Stimulated activated CD4-positive, alpha-beta T cell treated with anti-CD3 and anti-CD28 coated beads, Interleukin-12 subunit alpha, Interleukin-12 subunit beta, amount 100 ng/mL, for 48 hours (primary cell): ENCODE measurements at regions not wholly inside any gene's neighbourhood (a gene's known extent, or its start where the extent isn't known, plus 50 kb on each side); places are given as distances from the start of the nearest gene placed in this dataset.

ENCODE experiments used
- DNase-seq, 3 donors: peaks; one replicate each; pipeline ENCODE4 v3.0.0-alpha.2; 2020; ENCODE audit warnings: low read depth in 2 of 3, low spot score in 1 of 3

GRCh38 chr4:129346734-129347133 is 250.8 kb downstream of the C4orf33 start:
- no peak for DNase-seq

- DNase-seq: no peak
Measured at GRCh38 chr4:129350834-129351721, 255.1 kb downstream of the C4orf33 start.

GRCh38 chr4:129352480-129352879 is 256.5 kb downstream of the C4orf33 start:
- DNase-seq: no peak

- no peak for DNase-seq
Measured at GRCh38 chr4:129353490-129353889, 257.5 kb downstream of the C4orf33 start.

- no peak for DNase-seq
Measured at GRCh38 chr4:129355031-129355430, 259.1 kb downstream of the C4orf33 start.

GRCh38 chr4:129355516-129355915 is 259.6 kb downstream of the C4orf33 start:
- no peak for DNase-seq

- DNase-seq: no peak
Measured at GRCh38 chr4:129358571-129358970, 262.6 kb downstream of the C4orf33 start.

GRCh38 chr4:129359461-129359860 is 263.5 kb downstream of the C4orf33 start:
- no peak for DNase-seq

GRCh38 chr4:129362691-129363274 is 266.8 kb downstream of the C4orf33 start:
- DNase-seq: peak; percentile 4 to 48 (median 9)

GRCh38 chr4:129364747-129365452 is 268.9 kb downstream of the C4orf33 start:
- no peak for DNase-seq

GRCh38 chr4:129369361-129370010 is 273.5 kb downstream of the C4orf33 start:
- no peak for DNase-seq

GRCh38 chr4:129371065-129371464 is 275.1 kb downstream of the C4orf33 start:
- no peak for DNase-seq

GRCh38 chr4:129371926-129372325 is 276.0 kb downstream of the C4orf33 start:
- DNase-seq: no peak

GRCh38 chr4:129377131-129377845 is 281.3 kb downstream of the C4orf33 start:
- no peak for DNase-seq

- DNase-seq: no peak
Measured at GRCh38 chr4:129378364-129378763, 282.4 kb downstream of the C4orf33 start.

GRCh38 chr4:129379429-129379828 is 283.5 kb downstream of the C4orf33 start:
- no peak for DNase-seq

- DNase-seq: no peak
Measured at GRCh38 chr4:129384974-129385373, 289.0 kb downstream of the C4orf33 start.

- DNase-seq: no peak
Measured at GRCh38 chr4:129387666-129388065, 291.7 kb downstream of the C4orf33 start.

GRCh38 chr4:129393976-129394375 is 298.0 kb downstream of the C4orf33 start:
- DNase-seq: no peak

GRCh38 chr4:129394635-129395034 is 298.7 kb downstream of the C4orf33 start:
- DNase-seq: no peak

GRCh38 chr4:129403848-129404247 is 307.9 kb downstream of the C4orf33 start:
- no peak for DNase-seq
